AG04450 (cell line): ENCODE measurements at regions not wholly inside any gene's neighbourhood (a gene's known extent, or its start where the extent isn't known, plus 50 kb on each side); places are given as distances from the start of the nearest gene placed in this dataset.

Experiments used
- CTCF ChIA-PET: fragments of 300-600, 350-600 bp; formaldehyde crosslinking; extraction: SDS; loops from one replicate; lab custom pipeline; 2022; ENCODE audit warnings: antibody characterized with exemption, inconsistent platforms; lab: Charles Lee
- POLR2A ChIA-PET: fragments of 350-600 bp; formaldehyde crosslinking; extraction: SDS; loops from one replicate; lab custom pipeline; 2021; ENCODE audit warnings: antibody characterized with exemption, inconsistent platforms; lab: Yijun Ruan, JAX
- DNase-seq: peaks from one replicate; pipeline ENCODE4 v3.0.0-alpha.2; 2011; ENCODE audit warnings: low read depth, low spot score
- H3K27ac ChIP-seq: one replicate; pipeline ENCODE4 v1.5.1; 2012; ENCODE audit warnings: low read depth, low read length, control low read depth
- H3K27me3 ChIP-seq: one replicate; pipeline ENCODE4 v1.6.0; 2012; ENCODE audit warnings: low read length; ENCODE audit not compliant: control insufficient read depth, insufficient read depth
- H3K4me3 ChIP-seq: 2 replicates; pipeline ENCODE4 v1.5.1; 2011; ENCODE audit warnings: mild to moderate bottlenecking, low read depth, low read length, control low read depth
- H3K9me3 ChIP-seq: 2 replicates; pipeline ENCODE4 v1.5.1; 2012; ENCODE audit warnings: low read length; ENCODE audit not compliant: control insufficient read depth, insufficient read depth
- CTCF ChIP-seq: IDR thresholded peaks from 2 replicates; pipeline ENCODE4 v1.5.1; 2011; ENCODE audit warnings: low read depth, low read length, control low read depth, inconsistent platforms

GRCh38 chr2:220961143-220961860, 610.8 kb downstream of the EPHA4 start:
- Histone ChIP-seq H3K27ac (no peak overlapping the region), H3K4me3 (no peak overlapping the region), H3K27me3 (peaks cover 8% of the 10 kb centered on the region), H3K9me3 (no peaks in the 10 kb centered on the region)
- TF ChIP-seq CTCF: no peak
- no peak for DNase-seq
- POLR2A ChIA-PET: no interaction called here
- CTCF ChIA-PET: no interaction called here

- Histone ChIP-seq H3K27me3 (no peaks in the 10 kb centered on the region), H3K4me3 (no peak overlapping the region), H3K9me3 (no peaks in the 10 kb centered on the region), H3K27ac (no peak overlapping the region)
- POLR2A ChIA-PET: interaction anchor here (0.6 kb wide), 1 partner anchor 114 kb away, joined by 6 read pairs; no protein-coding TSS in a partner anchor
- CTCF ChIA-PET: no interaction called here
- no peak for DNase-seq
- no peak for TF ChIP-seq CTCF
These were observed 609.5 kb downstream of the EPHA4 start for GRCh38 chr2:220962556-220962955.

- ChIA-PET CTCF (no interaction called here), POLR2A (interaction anchor here (0.6 kb wide), 1 partner anchor 114 kb away, joined by 6 read pairs; no protein-coding TSS in a partner anchor)
- Histone ChIP-seq H3K27ac (no peak overlapping the region), H3K9me3 (no peaks in the 10 kb centered on the region), H3K4me3 (no peak overlapping the region), H3K27me3 (no peaks in the 10 kb centered on the region)
- no peak for TF ChIP-seq CTCF
- no peak for DNase-seq
These were observed 609.0 kb downstream of the EPHA4 start for GRCh38 chr2:220963076-220963475.

- ChIA-PET CTCF (no interaction called here), POLR2A (no interaction called here)
- Histone ChIP-seq H3K27ac (no peak overlapping the region), H3K9me3 (no peaks in the 10 kb centered on the region), H3K4me3 (no peak overlapping the region), H3K27me3 (no peaks in the 10 kb centered on the region)
- DNase-seq: no peak
- TF ChIP-seq CTCF: no peak
These were observed 608.2 kb downstream of the EPHA4 start for GRCh38 chr2:220963930-220964329.

GRCh38 chr2:220966636-220967035, 605.5 kb downstream of the EPHA4 start:
- no peak for TF ChIP-seq CTCF
- Histone ChIP-seq H3K27ac (no peak overlapping the region), H3K4me3 (no peak overlapping the region), H3K9me3 (no peaks in the 10 kb centered on the region), H3K27me3 (no peaks in the 10 kb centered on the region)
- POLR2A ChIA-PET: no interaction called here
- peak; percentile 76 for DNase-seq
- CTCF ChIA-PET: no interaction called here
